ENCODE measurements at regions not wholly inside any gene's neighbourhood (a gene's known extent, or its start where the extent isn't known, plus 50 kb on each side); places are given as distances from the start of the nearest gene placed in this dataset.

GRCh38 chr3:3586336-3586735 lies 212.9 kb upstream of the LRRN1 start:
- Mint-ChIP-seq H3K4me3 (no peak overlapping the region), H3K9me3 (ENCODE audit: low read depth) (no peaks in the 10 kb centered on the region), H3K27me3 (no peaks in the 10 kb centered on the region), H3K4me1 (no peaks in the 10 kb centered on the region), H3K27ac (no peak overlapping the region), H3K36me3 (ENCODE audit: low read depth) (no peaks in the 10 kb centered on the region)
- intact Hi-C loops (cut with DNase I, micrococcal nuclease), result no loop called here
- CTCF ChIA-PET, result no interaction called here
- no peak for ATAC-seq
- no peak for DNase-seq
- POLR2A ChIA-PET, result no interaction called here

GRCh38 chr3:3579658-3580057 lies 219.6 kb upstream of the LRRN1 start:
- Mint-ChIP-seq H3K36me3 (ENCODE audit: low read depth) (no peaks in the 10 kb centered on the region), H3K9me3 (ENCODE audit: low read depth) (no peaks in the 10 kb centered on the region), H3K4me1 (no peaks in the 10 kb centered on the region), H3K27ac (no peak overlapping the region), H3K27me3 (no peaks in the 10 kb centered on the region), H3K4me3 (no peak overlapping the region)
- POLR2A ChIA-PET, result no interaction called here
- CTCF ChIA-PET, result no interaction called here
- intact Hi-C loops (cut with DNase I, micrococcal nuclease), result no loop called here
- ATAC-seq, result no peak
- DNase-seq, result no peak

- no peak overlapping the region for H3K27ac Mint-ChIP-seq
- intact Hi-C loops (cut with DNase I, micrococcal nuclease), result no loop called here
- no peak overlapping the region for H3K4me3 Mint-ChIP-seq
- H3K36me3 Mint-ChIP-seq (ENCODE audit: low read depth), result no peaks in the 10 kb centered on the region
- ChIA-PET CTCF (no interaction called here), POLR2A (no interaction called here)
- H3K9me3 Mint-ChIP-seq (ENCODE audit: low read depth), result no peaks in the 10 kb centered on the region
- no peak for DNase-seq
- ATAC-seq, result no peak
- H3K27me3 Mint-ChIP-seq, result no peaks in the 10 kb centered on the region
- no peaks in the 10 kb centered on the region for H3K4me1 Mint-ChIP-seq
Measured at GRCh38 chr3:3578718-3579117, 220.5 kb upstream of the LRRN1 start.

- DNase-seq, result no peak
- Mint-ChIP-seq H3K27ac (no peak overlapping the region), H3K27me3 (no peaks in the 10 kb centered on the region), H3K9me3 (ENCODE audit: low read depth) (no peaks in the 10 kb centered on the region), H3K4me1 (no peaks in the 10 kb centered on the region), H3K4me3 (no peak overlapping the region), H3K36me3 (ENCODE audit: low read depth) (no peaks in the 10 kb centered on the region)
- CTCF ChIA-PET, result no interaction called here
- no peak for ATAC-seq
- intact Hi-C loops (cut with DNase I, micrococcal nuclease), result no loop called here
- POLR2A ChIA-PET, result no interaction called here
Measured at GRCh38 chr3:3577823-3578222, 221.4 kb upstream of the LRRN1 start.

GRCh38 chr3:3573341-3573740 lies 225.9 kb upstream of the LRRN1 start:
- ChIA-PET CTCF (no interaction called here), POLR2A (no interaction called here)
- no peak for ATAC-seq
- no peak overlapping the region for H3K4me3 Mint-ChIP-seq
- no peak overlapping the region for H3K27ac Mint-ChIP-seq
- no peaks in the 10 kb centered on the region for H3K27me3 Mint-ChIP-seq
- H3K4me1 Mint-ChIP-seq, result no peaks in the 10 kb centered on the region
- H3K9me3 Mint-ChIP-seq (ENCODE audit: low read depth), result no peaks in the 10 kb centered on the region
- H3K36me3 Mint-ChIP-seq (ENCODE audit: low read depth), result no peaks in the 10 kb centered on the region
- intact Hi-C loops (cut with DNase I, micrococcal nuclease), result no loop called here
- no peak for DNase-seq

- no peak for DNase-seq
- ATAC-seq, result no peak
- intact Hi-C loops (cut with DNase I, micrococcal nuclease), result no loop called here
Measured at GRCh38 chr3:3560591-3561311, 238.5 kb upstream of the LRRN1 start.

GRCh38 chr3:3559786-3560185 lies 239.4 kb upstream of the LRRN1 start:
- no peaks in the 10 kb centered on the region for H3K27me3 Mint-ChIP-seq
- H3K4me1 Mint-ChIP-seq, result no peaks in the 10 kb centered on the region
- ATAC-seq (no peak), DNase-seq (no peak)
- CTCF ChIA-PET, result interaction anchor here (0.5 kb wide), 1 partner anchor 175 kb away, joined by 3 read pairs; no protein-coding TSS in a partner anchor
- POLR2A ChIA-PET, result no interaction called here
- H3K9me3 Mint-ChIP-seq (ENCODE audit: low read depth), result no peaks in the 10 kb centered on the region
- intact Hi-C loops (cut with DNase I, micrococcal nuclease), result no loop called here
- no peak overlapping the region for H3K4me3 Mint-ChIP-seq
- H3K27ac Mint-ChIP-seq, result no peak overlapping the region
- H3K36me3 Mint-ChIP-seq (ENCODE audit: low read depth), result no peaks in the 10 kb centered on the region

More at GRCh38 chr3:3560591-3561311, 238.5 kb upstream of the LRRN1 start:
- H3K4me3 Mint-ChIP-seq, result no peak overlapping the region
- ChIA-PET POLR2A (no interaction called here), CTCF (no interaction called here)
- H3K4me1 Mint-ChIP-seq, result no peaks in the 10 kb centered on the region
- H3K36me3 Mint-ChIP-seq (ENCODE audit: low read depth), result no peaks in the 10 kb centered on the region
- no peak overlapping the region for H3K27ac Mint-ChIP-seq
- no peaks in the 10 kb centered on the region for H3K27me3 Mint-ChIP-seq
- H3K9me3 Mint-ChIP-seq (ENCODE audit: low read depth), result no peaks in the 10 kb centered on the region

GRCh38 chr3:3556078-3556477 lies 243.2 kb upstream of the LRRN1 start:
- DNase-seq, result no peak
- Mint-ChIP-seq H3K27ac (no peak overlapping the region), H3K4me3 (no peak overlapping the region)

GRCh38 chr3:3553236-3553635 lies 246.0 kb upstream of the LRRN1 start:
- POLR2A ChIA-PET, result no interaction called here
- Mint-ChIP-seq H3K27me3 (no peaks in the 10 kb centered on the region), H3K27ac (no peak overlapping the region), H3K4me3 (no peak overlapping the region), H3K4me1 (no peaks in the 10 kb centered on the region), H3K9me3 (ENCODE audit: low read depth) (peaks cover 6% of the 10 kb centered on the region), H3K36me3 (ENCODE audit: low read depth) (no peaks in the 10 kb centered on the region)
- ATAC-seq, result no peak
- CTCF ChIA-PET, result interaction anchor here (0.7 kb wide), 1 partner anchor 353 kb away, joined by 3 read pairs; no protein-coding TSS in a partner anchor
- intact Hi-C loops (cut with DNase I, micrococcal nuclease), result no loop called here
- no peak for DNase-seq

More at GRCh38 chr3:3556078-3556477, 243.2 kb upstream of the LRRN1 start:
- CTCF ChIA-PET, result no interaction called here
- POLR2A ChIA-PET, result no interaction called here
- intact Hi-C loops (cut with DNase I, micrococcal nuclease), result no loop called here
- no peaks in the 10 kb centered on the region for H3K27me3 Mint-ChIP-seq
- no peaks in the 10 kb centered on the region for H3K4me1 Mint-ChIP-seq
- no peak for ATAC-seq
- H3K9me3 Mint-ChIP-seq (ENCODE audit: low read depth), result no peaks in the 10 kb centered on the region
- H3K36me3 Mint-ChIP-seq (ENCODE audit: low read depth), result no peaks in the 10 kb centered on the region

- intact Hi-C loops (cut with DNase I, micrococcal nuclease), result no loop called here
Measured at GRCh38 chr3:3552761-3553160, 246.5 kb upstream of the LRRN1 start.

DNA sequence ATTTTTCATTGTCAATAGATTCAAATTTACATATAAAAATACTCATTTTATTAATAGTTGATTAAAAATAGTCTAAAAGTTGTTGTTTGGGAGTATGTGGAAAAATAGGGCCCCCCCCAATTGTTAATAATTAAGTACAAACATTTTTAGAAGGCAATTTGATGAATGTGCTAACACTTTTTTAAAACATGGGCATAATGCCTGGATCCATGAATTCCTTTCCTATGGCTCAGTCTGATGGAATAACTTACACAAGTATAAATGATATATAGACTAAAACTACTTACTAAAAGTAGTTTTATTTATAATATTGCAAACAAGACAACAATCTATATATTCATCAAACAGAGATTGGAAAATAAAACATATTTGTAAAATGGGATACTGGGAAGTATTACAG lies 247.2 kb upstream of the LRRN1 start:
- no peaks in the 10 kb centered on the region for H3K4me1 Mint-ChIP-seq
- H3K4me3 Mint-ChIP-seq, result no peak overlapping the region
- DNase-seq (no peak), ATAC-seq (no peak)
- intact Hi-C loops (cut with DNase I, micrococcal nuclease), result no loop called here
- ChIA-PET CTCF (no interaction called here), POLR2A (no interaction called here)
- no peaks in the 10 kb centered on the region for H3K27me3 Mint-ChIP-seq
- H3K36me3 Mint-ChIP-seq (ENCODE audit: low read depth), result no peaks in the 10 kb centered on the region
- H3K9me3 Mint-ChIP-seq (ENCODE audit: low read depth), result peaks cover 6% of the 10 kb centered on the region
- H3K27ac Mint-ChIP-seq, result no peak overlapping the region

More at GRCh38 chr3:3552761-3553160, 246.5 kb upstream of the LRRN1 start:
- Mint-ChIP-seq H3K27me3 (no peaks in the 10 kb centered on the region), H3K4me1 (no peaks in the 10 kb centered on the region), H3K36me3 (ENCODE audit: low read depth) (no peaks in the 10 kb centered on the region), H3K27ac (no peak overlapping the region), H3K9me3 (ENCODE audit: low read depth) (peaks cover 6% of the 10 kb centered on the region), H3K4me3 (no peak overlapping the region)
- ChIA-PET POLR2A (no interaction called here), CTCF (interaction anchor here (0.7 kb wide), 1 partner anchor 352 kb away, joined by 3 read pairs; no protein-coding TSS in a partner anchor)
- ATAC-seq, result no peak
- DNase-seq, result no peak

- POLR2A ChIA-PET, result no interaction called here
- Mint-ChIP-seq H3K27me3 (no peaks in the 10 kb centered on the region), H3K27ac (no peak overlapping the region), H3K9me3 (ENCODE audit: low read depth) (peaks cover 7% of the 10 kb centered on the region), H3K4me3 (no peak overlapping the region), H3K36me3 (ENCODE audit: low read depth) (no peaks in the 10 kb centered on the region), H3K4me1 (no peaks in the 10 kb centered on the region)
- CTCF ChIA-PET, result interaction anchor here (0.7 kb wide), 1 partner anchor 640 kb away, joined by 3 read pairs; no protein-coding TSS in a partner anchor
- DNase-seq (no peak), ATAC-seq (no peak)
- intact Hi-C loops (cut with DNase I, micrococcal nuclease), result no loop called here
Measured at GRCh38 chr3:3545360-3545759, 253.9 kb upstream of the LRRN1 start.
